ENCODE measurements at regions not wholly inside any gene's neighbourhood (a gene's known extent, or its start where the extent isn't known, plus 50 kb on each side); places are given as distances from the start of the nearest gene placed in this dataset.

DNA sequence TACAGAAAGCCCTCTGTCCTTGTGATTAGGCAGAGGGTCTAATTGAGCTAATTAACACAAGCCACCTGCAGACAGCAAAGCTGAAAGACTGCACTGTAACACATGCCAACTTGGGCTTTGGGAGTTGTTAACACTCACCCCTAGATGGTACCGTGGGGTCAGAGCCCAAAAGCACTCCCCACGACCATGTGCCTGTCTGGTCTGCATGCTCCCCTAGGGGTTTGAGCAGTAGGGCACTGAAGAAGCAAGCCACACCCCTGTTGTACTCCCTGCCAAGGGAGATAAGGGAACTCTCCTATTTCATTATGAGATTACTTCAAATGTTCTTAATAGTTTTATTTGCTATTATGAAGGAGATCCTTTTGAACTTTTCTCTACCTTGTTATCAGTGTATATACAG is 560.1 kb upstream of the FSHR start:
- TF ChIP-seq, protein P1, sequence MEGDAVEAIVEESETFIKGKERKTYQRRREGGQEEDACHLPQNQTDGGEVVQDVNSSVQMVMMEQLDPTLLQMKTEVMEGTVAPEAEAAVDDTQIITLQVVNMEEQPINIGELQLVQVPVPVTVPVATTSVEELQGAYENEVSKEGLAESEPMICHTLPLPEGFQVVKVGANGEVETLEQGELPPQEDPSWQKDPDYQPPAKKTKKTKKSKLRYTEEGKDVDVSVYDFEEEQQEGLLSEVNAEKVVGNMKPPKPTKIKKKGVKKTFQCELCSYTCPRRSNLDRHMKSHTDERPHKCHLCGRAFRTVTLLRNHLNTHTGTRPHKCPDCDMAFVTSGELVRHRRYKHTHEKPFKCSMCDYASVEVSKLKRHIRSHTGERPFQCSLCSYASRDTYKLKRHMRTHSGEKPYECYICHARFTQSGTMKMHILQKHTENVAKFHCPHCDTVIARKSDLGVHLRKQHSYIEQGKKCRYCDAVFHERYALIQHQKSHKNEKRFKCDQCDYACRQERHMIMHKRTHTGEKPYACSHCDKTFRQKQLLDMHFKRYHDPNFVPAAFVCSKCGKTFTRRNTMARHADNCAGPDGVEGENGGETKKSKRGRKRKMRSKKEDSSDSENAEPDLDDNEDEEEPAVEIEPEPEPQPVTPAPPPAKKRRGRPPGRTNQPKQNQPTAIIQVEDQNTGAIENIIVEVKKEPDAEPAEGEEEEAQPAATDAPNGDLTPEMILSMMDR (IDR thresholded peaks at IDR 0.05): no peak
- no peak for TF ChIP-seq POLR2A (IDR thresholded peaks at IDR 0.05)

Data from uterus (tissue), 2 donors.